HPDE6-E6E7 (cell line): ENCODE measurements at regions not wholly inside any gene's neighbourhood (a gene's known extent, or its start where the extent isn't known, plus 50 kb on each side); places are given as distances from the start of the nearest gene placed in this dataset.
"Not testable (repeated sequence)": the region's sequence is repeated elsewhere in the genome, so short reads cannot be mapped to it uniquely, and the experiment has no call there.

ENCODE experiments used
- DNase-seq: peaks from one replicate; pipeline ENCODE4 v3.0.0; 2011; ENCODE audit warnings: missing footprints; ENCODE audit errors: extremely low spot score

GRCh38 chr4:142897518-142897917 lies 51.4 kb upstream of the INPP4B start:
- not testable (repeated sequence) for DNase-seq

GRCh38 chr4:142900622-142901021 lies 54.5 kb upstream of the INPP4B start:
- DNase-seq, result no peak

GRCh38 chr4:142901166-142901662 lies 55.1 kb upstream of the INPP4B start:
- no peak for DNase-seq

GRCh38 chr4:142903617-142904016 lies 57.5 kb upstream of the INPP4B start:
- not testable (repeated sequence) for DNase-seq

- DNase-seq, result no peak
Measured at GRCh38 chr4:142909908-142910307, 63.8 kb upstream of the INPP4B start.

- DNase-seq, result no peak
Measured at GRCh38 chr4:142913034-142913433, 66.9 kb upstream of the INPP4B start.

- no peak for DNase-seq
Measured at GRCh38 chr4:142913461-142914030, 67.4 kb upstream of the INPP4B start.

- DNase-seq, result no peak
Measured at GRCh38 chr4:142917678-142918077, 71.6 kb upstream of the INPP4B start.

- no peak for DNase-seq
Measured at GRCh38 chr4:142922720-142923119, 76.6 kb upstream of the INPP4B start.

- no peak for DNase-seq
Measured at GRCh38 chr4:142923619-142924018, 77.5 kb upstream of the INPP4B start.

- no peak for DNase-seq
Measured at GRCh38 chr4:142925161-142925560, 79.1 kb upstream of the INPP4B start.

GRCh38 chr4:142927721-142928120 lies 81.6 kb upstream of the INPP4B start:
- no peak for DNase-seq

- DNase-seq, result no peak
Measured at GRCh38 chr4:142929526-142929925, 83.4 kb upstream of the INPP4B start.

- no peak for DNase-seq
Measured at GRCh38 chr4:142933207-142933606, 87.1 kb upstream of the INPP4B start.

- DNase-seq, result no peak
Measured at GRCh38 chr4:142940425-142941330, 94.6 kb upstream of the INPP4B start.

- DNase-seq, result no peak
Measured at GRCh38 chr4:142944565-142944964, 98.5 kb upstream of the INPP4B start.

- DNase-seq, result no peak
Measured at GRCh38 chr4:142952821-142953580, 106.9 kb upstream of the INPP4B start.

GRCh38 chr4:142954415-142954814 lies 108.3 kb upstream of the INPP4B start:
- DNase-seq, result no peak

- no peak for DNase-seq
Measured at GRCh38 chr4:142955501-142955900, 109.4 kb upstream of the INPP4B start.

- DNase-seq, result no peak
Measured at GRCh38 chr4:142959173-142959572, 113.1 kb upstream of the INPP4B start.

GRCh38 chr4:142960126-142960525 lies 114.0 kb upstream of the INPP4B start:
- no peak for DNase-seq
